MM.1S (cell line): ENCODE measurements at regions not wholly inside any gene's neighbourhood (a gene's known extent, or its start where the extent isn't known, plus 50 kb on each side); places are given as distances from the start of the nearest gene placed in this dataset.

ENCODE experiments used
- CTCF ChIP-seq: fragments of 300-600 bp; sonication (generic); IDR thresholded peaks from 2 replicates; pipeline ENCODE4 v1.5.1; 2016; ENCODE audit warnings: antibody characterized with exemption, low read length, mixed read lengths
- EZH2 ChIP-seq: fragments of 300-600 bp; sonication (generic); optimal IDR thresholded peaks from 2 replicates; pipeline ENCODE3; 2017; ENCODE audit warnings: low read depth, mild to moderate bottlenecking, antibody characterized with exemption, low read length, mixed read lengths
- EZH2phosphoT487 ChIP-seq: fragments of 300-600 bp; sonication (generic); IDR thresholded peaks from 2 replicates; pipeline ENCODE4 v1.6.1; 2018; ENCODE audit warnings: antibody characterized with exemption, low read length

- no peak for TF ChIP-seq CTCF
- TF ChIP-seq EZH2 = no peak
- no peak for TF ChIP-seq EZH2phosphoT487
These were observed 167.6 kb upstream of the ESRRG start for GRCh38 chr1:216890871-216891270.
